ENCODE measurements at regions not wholly inside any gene's neighbourhood (a gene's known extent, or its start where the extent isn't known, plus 50 kb on each side); places are given as distances from the start of the nearest gene placed in this dataset.
"Not testable (repeated sequence)": the region's sequence is repeated elsewhere in the genome, so short reads cannot be mapped to it uniquely, and the experiment has no call there.

GRCh38 chr4:141346144-141346543, 125.4 kb downstream of the ZNF330 start:
- DNase-seq = peak in 1 of 2 experiments; percentile 42

- no peak for DNase-seq
Observed at GRCh38 chr4:141347684-141348083, 127.0 kb downstream of the ZNF330 start.

GRCh38 chr4:141348125-141348524, 127.4 kb downstream of the ZNF330 start:
- no peak for DNase-seq

GRCh38 chr4:141348573-141348972, 127.9 kb downstream of the ZNF330 start:
- no peak for DNase-seq

- DNase-seq = no peak
Observed at GRCh38 chr4:141349236-141349635, 128.5 kb downstream of the ZNF330 start.

- no peak for DNase-seq
Observed at GRCh38 chr4:141350122-141350905, 129.6 kb downstream of the ZNF330 start.

- no peak for DNase-seq
Observed at GRCh38 chr4:141352331-141352730, 131.6 kb downstream of the ZNF330 start.

GRCh38 chr4:141352909-141353525, 132.3 kb downstream of the ZNF330 start:
- DNase-seq = no peak

- no peak for DNase-seq
Observed at GRCh38 chr4:141356321-141356962, 135.7 kb downstream of the ZNF330 start.

GRCh38 chr4:141356963-141357335, 136.3 kb downstream of the ZNF330 start:
- no peak for DNase-seq

- DNase-seq = not testable (repeated sequence)
Observed at GRCh38 chr4:141368241-141368640, 147.5 kb downstream of the ZNF330 start.

- DNase-seq = no peak
Observed at GRCh38 chr4:141371206-141371605, 150.5 kb downstream of the ZNF330 start.

- DNase-seq = no peak
Observed at GRCh38 chr4:141375855-141376254, 155.2 kb downstream of the ZNF330 start.

- DNase-seq = no peak
Observed at GRCh38 chr4:141376769-141377168, 156.1 kb downstream of the ZNF330 start.

- DNase-seq = no peak
Observed at GRCh38 chr4:141387299-141387698, 166.6 kb downstream of the ZNF330 start.

- no peak for DNase-seq
Observed at GRCh38 chr4:141388481-141388880, 167.8 kb downstream of the ZNF330 start.

- no peak for DNase-seq
Observed at GRCh38 chr4:141389649-141390048, 169.0 kb downstream of the ZNF330 start.

GRCh38 chr4:141390571-141390970, 169.9 kb downstream of the ZNF330 start:
- no peak for DNase-seq

GRCh38 chr4:141391293-141391692, 170.6 kb downstream of the ZNF330 start:
- no peak for DNase-seq

GRCh38 chr4:141391771-141392170, 171.1 kb downstream of the ZNF330 start:
- DNase-seq = no peak

GRCh38 chr4:141395246-141395830, 174.6 kb downstream of the ZNF330 start:
- DNase-seq = no peak

- DNase-seq = no peak
Observed at GRCh38 chr4:141395919-141396318, 175.2 kb downstream of the ZNF330 start.

GRCh38 chr4:141402712-141403111, 182.0 kb downstream of the ZNF330 start:
- no peak for DNase-seq

- no peak for DNase-seq
Observed at GRCh38 chr4:141403782-141404181, 183.1 kb downstream of the ZNF330 start.

Data from SW 1271 (cell line).